Testis (tissue), 2 donors: ENCODE measurements at regions not wholly inside any gene's neighbourhood (a gene's known extent, or its start where the extent isn't known, plus 50 kb on each side); places are given as distances from the start of the nearest gene placed in this dataset.
A peak's percentile ranks its signal among the peaks of the same experiment; 100 is the strongest.

ENCODE experiments used
- DNase-seq: peaks from one replicate; pipeline ENCODE4 v3.0.0-alpha.2; 2019
- H3K27ac ChIP-seq, 2 donors: fragments of 200-600 bp; sonication (generic); one replicate each; pipeline ENCODE4 v1.5.1; 2019
- H3K27me3 ChIP-seq: fragments of 200-600 bp; sonication (generic); one replicate; pipeline ENCODE4 v1.5.1; 2019
- H3K36me3 ChIP-seq: fragments of 200-600 bp; sonication (generic); one replicate; pipeline ENCODE4 v1.5.1; 2017; ENCODE audit warnings: low read depth; ENCODE audit errors: missing control alignments
- H3K4me1 ChIP-seq: fragments of 200-600 bp; sonication (generic); one replicate; pipeline ENCODE4 v1.5.1; 2019
- H3K4me3 ChIP-seq, 2 donors: fragments of 200-600 bp; sonication (generic); one replicate each; pipeline ENCODE4 v1.5.1; 2017 to 2019
- H3K9me3 ChIP-seq: fragments of 200-600 bp; sonication (generic); one replicate; pipeline ENCODE4 v1.5.1; 2017
- CTCF ChIP-seq, 3 experiments: fragments of 450-650 bp in 2 of 3; fragments of 200-600 bp in 1 of 3; sonication (generic) in 1 of 3; IDR thresholded peaks; one replicate each; pipeline ENCODE4 v1.5.1; 2016 to 2019; ENCODE audit warnings: antibody characterized with exemption in 3 of 3, mild to moderate bottlenecking in 2 of 3, moderate library complexity in 1 of 3
- POLR2A ChIP-seq: fragments of 450-650 bp; IDR thresholded peaks from one replicate; pipeline ENCODE4 v1.6.1; 2017; ENCODE audit warnings: antibody characterized with exemption, mild to moderate bottlenecking, moderate library complexity
- WGBS, 2 donors: methylation state at CpG; one replicate each; pipeline ENCODE4 v1.1.5; 2018; 5-methylcytosine and 5-hydroxymethylcytosine counted together
- intact Hi-C: fragments of 100-400 bp; cut with DNase I; formaldehyde crosslinking; loops from one replicate; pipeline ENCODE4 v1.15.1; 2023; ENCODE audit warnings: low total_unique reads

GRCh38 chr7:119329715-119330114, 943.3 kb upstream of the KCND2 start:
- Histone ChIP-seq H3K9me3 (no peaks in the 10 kb centered on the region), H3K36me3 (no peaks in the 10 kb centered on the region), H3K27ac (no peak overlapping the region), H3K27me3 (no peaks in the 10 kb centered on the region), H3K4me1 (no peaks in the 10 kb centered on the region), H3K4me3 (no peak overlapping the region)
- no peak for TF ChIP-seq POLR2A
- TF ChIP-seq CTCF (IDR thresholded peaks at IDR 0.05), result no peak
- no peak for DNase-seq
- WGBS, 2 donors, result 83 to 88% methylated on average over 5 of the region's 5 CpGs
- intact Hi-C loops, result no loop called here

- WGBS, 2 donors, result 69 to 74% methylated on average over 2 of the region's 2 CpGs
- Histone ChIP-seq H3K27me3 (no peaks in the 10 kb centered on the region), H3K36me3 (no peaks in the 10 kb centered on the region), H3K9me3 (no peaks in the 10 kb centered on the region), H3K27ac (no peak overlapping the region), H3K4me3 (no peak overlapping the region), H3K4me1 (no peaks in the 10 kb centered on the region)
- no peak for DNase-seq
- no peak for TF ChIP-seq CTCF (IDR thresholded peaks at IDR 0.05)
- TF ChIP-seq POLR2A, result no peak
- intact Hi-C loops, result no loop called here
Observed at GRCh38 chr7:119335405-119335804, 937.6 kb upstream of the KCND2 start.

GRCh38 chr7:119341822-119342221, 931.2 kb upstream of the KCND2 start:
- intact Hi-C loops, result no loop called here
- 92 to 95% methylated on average over 5 of the region's 5 CpGs for WGBS, 2 donors
- no peak overlapping the region for H3K4me3 ChIP-seq

GRCh38 chr7:119343289-119343688, 929.7 kb upstream of the KCND2 start:
- TF ChIP-seq CTCF (IDR thresholded peaks at IDR 0.05), result no peak
- no peak for TF ChIP-seq POLR2A
- Histone ChIP-seq H3K4me3 (no peak overlapping the region), H3K36me3 (no peaks in the 10 kb centered on the region), H3K27ac (no peak overlapping the region), H3K27me3 (no peaks in the 10 kb centered on the region), H3K9me3 (no peaks in the 10 kb centered on the region), H3K4me1 (no peaks in the 10 kb centered on the region)
- 47 to 54% methylated on average over 1 of the region's 1 CpG for WGBS, 2 donors
- no peak for DNase-seq
- intact Hi-C loops, result no loop called here

More at GRCh38 chr7:119341822-119342221, 931.2 kb upstream of the KCND2 start:
- H3K36me3 ChIP-seq, result no peaks in the 10 kb centered on the region
- no peaks in the 10 kb centered on the region for H3K4me1 ChIP-seq
- H3K27me3 ChIP-seq, result no peaks in the 10 kb centered on the region
- no peaks in the 10 kb centered on the region for H3K9me3 ChIP-seq
- no peak for TF ChIP-seq CTCF (IDR thresholded peaks at IDR 0.05)
- no peak for TF ChIP-seq POLR2A
- DNase-seq, result no peak
- H3K27ac ChIP-seq, result no peak overlapping the region

GRCh38 chr7:119344466-119344865, 928.5 kb upstream of the KCND2 start:
- Histone ChIP-seq H3K36me3 (no peaks in the 10 kb centered on the region), H3K4me1 (no peaks in the 10 kb centered on the region), H3K27ac (no peak overlapping the region), H3K27me3 (no peaks in the 10 kb centered on the region), H3K9me3 (no peaks in the 10 kb centered on the region), H3K4me3 (no peak overlapping the region)
- intact Hi-C loops, result no loop called here
- 64 to 73% methylated on average over 2 of the region's 2 CpGs for WGBS, 2 donors
- TF ChIP-seq CTCF (IDR thresholded peaks at IDR 0.05), result peak in 1 of 3 experiments; percentile 13
- no peak for TF ChIP-seq POLR2A
- DNase-seq, result no peak
